ENCODE measurements at regions not wholly inside any gene's neighbourhood (a gene's known extent, or its start where the extent isn't known, plus 50 kb on each side); places are given as distances from the start of the nearest gene placed in this dataset.

DNA sequence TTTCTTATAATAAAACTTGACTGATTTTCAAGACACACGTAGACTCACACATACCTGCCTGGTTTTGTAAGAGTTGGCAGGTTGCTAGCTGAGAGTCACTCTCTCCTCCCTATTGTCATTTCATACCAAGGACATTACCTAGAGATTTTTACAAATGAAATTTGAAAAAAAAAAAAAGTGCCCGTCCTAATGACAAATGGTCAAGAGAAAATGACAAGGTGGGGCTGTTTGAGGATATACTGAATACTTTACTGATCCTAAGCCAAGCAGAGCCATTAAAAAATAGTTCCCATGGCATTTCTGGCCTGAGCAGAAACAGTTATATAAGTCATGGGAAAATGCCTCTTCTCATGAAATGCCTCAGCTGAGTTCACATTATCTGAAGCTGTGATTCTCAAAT lies 150.2 kb downstream of the DYRK2 start:
- Mint-ChIP-seq H3K4me1 (peaks cover 8% of the 10 kb centered on the region), H3K9me3 (no peaks in the 10 kb centered on the region), H3K4me3 (no peak overlapping the region), H3K36me3 (no peaks in the 10 kb centered on the region), H3K27ac (peak overlapping the region; percentile 4), H3K27me3 (peaks cover 28% of the 10 kb centered on the region)
- no peak for ATAC-seq

DNA sequence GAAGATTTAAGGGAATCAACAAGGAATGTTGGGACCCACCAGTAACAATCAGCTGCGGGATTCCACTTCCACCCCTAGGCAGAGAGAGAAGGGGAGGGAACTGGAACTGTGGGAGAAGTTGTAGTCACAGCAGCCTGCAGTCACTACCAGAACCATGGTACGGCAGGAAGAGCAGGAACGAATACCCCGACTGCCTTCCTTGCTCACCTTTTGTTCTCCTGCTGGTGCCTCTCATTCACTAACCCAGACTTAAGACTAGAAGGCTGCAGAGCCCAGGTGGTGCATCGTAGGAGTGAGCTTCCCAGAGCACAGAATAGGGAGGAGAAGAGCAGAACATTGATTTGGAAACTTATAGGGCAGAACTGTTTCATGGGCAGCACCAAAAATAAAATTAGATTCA lies 154.2 kb downstream of the DYRK2 start:
- H3K27me3 Mint-ChIP-seq: peaks cover 17% of the 10 kb centered on the region
- H3K36me3 Mint-ChIP-seq: no peaks in the 10 kb centered on the region
- H3K27ac Mint-ChIP-seq: no peak overlapping the region
- H3K4me3 Mint-ChIP-seq: no peak overlapping the region
- H3K9me3 Mint-ChIP-seq: no peaks in the 10 kb centered on the region
- no peak for ATAC-seq
- peaks cover 8% of the 10 kb centered on the region for H3K4me1 Mint-ChIP-seq

DNA sequence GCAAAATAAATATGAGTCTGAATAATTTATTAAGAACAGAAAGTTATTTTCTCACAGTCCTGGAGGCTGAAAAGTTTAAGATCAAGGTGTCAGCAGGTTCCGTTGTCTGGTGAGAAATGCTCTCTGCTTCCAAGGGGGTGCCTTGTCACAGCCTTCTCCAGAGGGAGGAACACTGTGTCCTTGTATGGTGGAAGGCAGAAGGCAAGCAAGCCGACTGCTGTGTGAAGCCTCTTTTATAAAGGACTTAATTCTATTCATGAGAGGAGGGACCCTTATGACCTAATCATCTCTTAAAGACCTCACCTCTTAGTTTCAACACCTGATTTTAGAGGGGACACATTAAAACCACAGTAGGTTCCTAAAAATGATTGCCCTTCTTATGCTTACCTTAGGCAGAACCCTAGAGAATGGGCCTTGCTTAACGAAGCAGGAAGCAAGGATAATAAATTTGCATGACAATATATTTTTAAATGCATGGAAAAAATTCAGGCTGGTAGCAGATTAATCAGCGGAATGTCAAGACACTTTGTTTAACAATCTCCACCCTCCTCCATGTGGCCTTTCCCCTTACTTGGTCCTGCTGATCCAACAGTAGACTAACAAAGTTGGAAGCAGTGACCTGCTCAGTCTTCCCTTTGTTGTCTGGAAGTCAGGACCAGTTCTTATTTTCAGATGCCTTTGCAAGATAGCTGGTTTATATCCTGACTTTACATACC lies 154.9 kb downstream of the DYRK2 start:
- Mint-ChIP-seq H3K4me1 (peaks cover 8% of the 10 kb centered on the region), H3K36me3 (no peaks in the 10 kb centered on the region), H3K27me3 (peaks cover 12% of the 10 kb centered on the region)

DNA sequence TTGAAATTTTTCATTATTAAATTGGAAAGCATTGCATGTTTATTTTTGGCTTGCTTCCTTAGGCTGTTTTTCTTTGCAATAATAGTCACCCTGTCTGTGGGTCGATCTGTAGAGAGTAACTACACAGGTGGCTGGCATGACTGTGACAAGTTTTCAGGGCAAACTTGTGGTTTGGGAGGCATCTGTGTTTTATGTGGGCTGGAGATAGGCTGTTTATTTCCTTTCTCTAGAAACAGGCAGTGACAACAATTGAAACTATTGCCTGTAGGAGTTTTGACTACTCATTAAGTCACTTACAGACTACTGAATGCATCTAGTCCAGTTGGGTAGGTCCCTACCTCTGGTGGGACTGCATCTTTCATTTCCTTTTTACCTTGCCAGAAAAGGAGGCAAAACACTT lies 155.6 kb downstream of the DYRK2 start:
- Mint-ChIP-seq H3K9me3 (no peaks in the 10 kb centered on the region), H3K27ac (no peak overlapping the region), H3K4me3 (no peak overlapping the region), H3K36me3 (no peaks in the 10 kb centered on the region), H3K4me1 (peaks cover 5% of the 10 kb centered on the region), H3K27me3 (peaks cover 4% of the 10 kb centered on the region)
- ATAC-seq: peak; percentile 89

More for the DNA sequence above, 154.9 kb downstream of the DYRK2 start:
- Mint-ChIP-seq H3K4me3 (no peak overlapping the region), H3K9me3 (no peaks in the 10 kb centered on the region), H3K27ac (no peak overlapping the region)
- ATAC-seq: no peak

DNA sequence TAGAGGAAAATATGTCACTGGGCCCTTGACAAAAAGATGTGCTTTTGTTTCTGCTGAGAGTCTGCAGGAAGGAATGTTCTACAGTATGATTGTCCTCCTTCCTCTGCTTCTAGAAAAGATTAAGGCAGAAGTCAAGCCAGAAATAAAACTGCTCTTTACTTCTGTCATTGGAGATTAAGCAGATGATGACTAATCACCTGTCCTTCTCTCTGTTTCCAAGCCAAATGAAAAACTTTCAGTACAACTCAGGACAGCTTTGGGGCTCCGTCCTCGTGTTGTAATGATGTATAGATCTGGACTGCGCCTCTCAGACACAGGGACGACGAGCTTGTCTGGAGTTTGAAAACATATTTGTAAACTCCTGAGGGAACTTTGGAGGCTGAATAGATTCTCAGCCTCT lies 159.3 kb downstream of the DYRK2 start:
- no peak overlapping the region for H3K4me3 Mint-ChIP-seq

DNA sequence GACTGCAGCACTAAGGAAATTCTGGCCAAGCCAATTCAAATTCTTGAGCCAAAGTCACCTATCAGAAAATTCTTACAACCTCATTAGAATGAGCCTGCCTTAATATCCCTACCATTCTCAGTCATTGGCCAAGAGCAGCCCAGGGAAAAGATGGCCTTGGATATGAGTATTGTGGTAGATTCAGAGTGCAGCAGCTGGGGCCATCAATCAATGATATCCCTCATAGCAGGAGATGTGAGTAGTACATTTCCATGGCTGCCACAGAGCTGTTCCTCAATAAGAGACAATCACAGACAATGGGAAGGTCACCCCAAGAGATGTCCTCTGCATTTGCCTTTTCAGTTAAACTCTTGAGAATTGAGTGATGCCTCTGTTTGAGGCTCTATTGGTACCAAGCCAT lies 161.6 kb downstream of the DYRK2 start:
- no peak for ATAC-seq
- Mint-ChIP-seq H3K4me3 (no peak overlapping the region), H3K27me3 (no peaks in the 10 kb centered on the region), H3K4me1 (no peaks in the 10 kb centered on the region), H3K36me3 (no peaks in the 10 kb centered on the region), H3K9me3 (no peaks in the 10 kb centered on the region), H3K27ac (no peak overlapping the region)

More for the DNA sequence above, 159.3 kb downstream of the DYRK2 start:
- no peaks in the 10 kb centered on the region for H3K4me1 Mint-ChIP-seq
- no peaks in the 10 kb centered on the region for H3K27me3 Mint-ChIP-seq
- no peaks in the 10 kb centered on the region for H3K36me3 Mint-ChIP-seq
- H3K27ac Mint-ChIP-seq: no peak overlapping the region
- no peak for ATAC-seq
- H3K9me3 Mint-ChIP-seq: no peaks in the 10 kb centered on the region

DNA sequence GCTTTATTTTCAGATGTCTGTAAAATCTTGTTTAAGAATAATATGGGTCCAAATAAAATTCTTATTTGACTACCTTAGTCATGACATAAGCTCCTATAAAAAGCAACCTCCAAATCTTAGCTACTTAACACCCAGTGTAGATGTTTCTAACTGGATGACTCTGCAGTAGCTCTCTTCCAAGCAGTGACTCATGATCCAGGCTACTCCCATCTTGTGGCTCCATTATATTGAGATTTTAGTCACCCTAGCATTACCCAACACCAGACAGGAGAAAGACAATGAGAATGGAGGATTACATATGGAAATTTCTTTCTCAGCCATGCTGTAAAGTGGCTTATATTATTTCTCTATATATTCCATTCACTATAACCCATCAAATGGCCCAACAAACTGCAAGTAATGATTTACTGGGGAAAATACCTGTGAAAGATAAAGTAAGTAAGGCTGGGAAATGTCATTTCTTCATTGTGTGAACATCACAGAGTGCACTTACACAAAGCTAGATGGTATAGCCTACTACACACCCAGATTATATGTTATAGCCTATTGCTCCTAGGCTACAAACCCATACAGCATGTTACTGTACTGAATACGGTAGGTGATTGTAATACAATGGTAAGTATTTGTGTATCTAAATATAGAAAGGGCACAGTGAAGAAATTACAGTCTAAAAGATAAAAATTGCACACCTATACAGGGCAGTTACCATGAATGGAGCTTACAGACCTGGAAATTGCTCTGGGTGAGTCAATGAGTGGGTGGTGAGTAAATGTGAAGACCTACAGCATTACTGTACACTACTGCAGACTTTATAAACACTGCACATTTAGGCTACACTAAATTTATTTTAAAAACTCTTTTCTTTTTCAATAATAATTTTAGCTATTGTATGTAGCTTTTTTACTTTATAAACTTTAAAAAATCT lies 163.2 kb downstream of the DYRK2 start:
- no peak overlapping the region for H3K4me3 Mint-ChIP-seq
- ATAC-seq: no peak
- H3K9me3 Mint-ChIP-seq: no peaks in the 10 kb centered on the region
- no peaks in the 10 kb centered on the region for H3K27me3 Mint-ChIP-seq
- no peaks in the 10 kb centered on the region for H3K36me3 Mint-ChIP-seq
- H3K4me1 Mint-ChIP-seq: no peaks in the 10 kb centered on the region
- H3K27ac Mint-ChIP-seq: no peak overlapping the region

DNA sequence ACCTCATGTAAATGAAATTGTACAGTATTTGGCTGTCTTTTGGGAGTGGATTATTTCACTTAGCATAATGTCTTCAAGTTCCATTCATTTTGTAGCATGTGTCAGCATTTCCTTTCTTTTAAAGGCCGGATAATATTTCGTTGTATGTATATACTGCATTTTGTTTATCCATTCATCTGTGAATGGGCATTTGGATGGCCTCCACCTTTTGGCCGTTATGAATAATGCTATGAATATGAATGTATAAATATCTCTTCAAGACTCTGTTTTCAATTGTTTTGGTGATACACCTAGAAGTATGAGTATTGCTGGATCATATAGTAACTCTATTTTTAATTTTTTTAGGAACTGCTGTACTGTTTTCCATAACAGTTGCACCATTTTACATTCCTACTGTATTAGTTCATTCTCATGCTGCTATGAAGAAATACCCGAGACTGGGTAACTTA lies 164.9 kb downstream of the DYRK2 start:
- no peaks in the 10 kb centered on the region for H3K4me1 Mint-ChIP-seq
- H3K36me3 Mint-ChIP-seq: no peaks in the 10 kb centered on the region
- no peak for ATAC-seq

DNA sequence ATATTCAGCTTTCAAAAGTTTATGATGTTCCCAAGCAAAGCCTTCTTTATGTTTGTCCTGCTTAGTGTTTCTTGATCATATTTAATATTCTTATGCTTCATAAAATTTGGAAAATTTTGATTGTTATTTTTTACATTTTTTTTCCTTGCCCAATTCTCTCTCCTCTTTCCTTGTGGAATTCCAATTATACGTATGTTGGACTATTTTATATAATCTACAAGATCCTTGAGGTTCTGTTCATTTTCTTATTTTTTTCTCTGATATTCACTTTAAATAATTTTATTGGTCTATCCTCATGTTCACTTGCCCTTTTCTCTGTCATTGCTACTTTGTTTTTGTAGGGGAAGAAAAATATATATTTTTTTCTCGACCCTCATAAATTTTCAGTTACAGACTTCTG lies 167.7 kb downstream of the DYRK2 start:
- Mint-ChIP-seq H3K9me3 (peaks cover 3% of the 10 kb centered on the region), H3K4me3 (no peak overlapping the region), H3K4me1 (no peaks in the 10 kb centered on the region), H3K27me3 (no peaks in the 10 kb centered on the region), H3K36me3 (no peaks in the 10 kb centered on the region), H3K27ac (no peak overlapping the region)
- ATAC-seq: no peak

More for the DNA sequence above, 164.9 kb downstream of the DYRK2 start:
- Mint-ChIP-seq H3K27me3 (no peaks in the 10 kb centered on the region), H3K9me3 (peaks cover 3% of the 10 kb centered on the region), H3K27ac (no peak overlapping the region), H3K4me3 (no peak overlapping the region)

DNA sequence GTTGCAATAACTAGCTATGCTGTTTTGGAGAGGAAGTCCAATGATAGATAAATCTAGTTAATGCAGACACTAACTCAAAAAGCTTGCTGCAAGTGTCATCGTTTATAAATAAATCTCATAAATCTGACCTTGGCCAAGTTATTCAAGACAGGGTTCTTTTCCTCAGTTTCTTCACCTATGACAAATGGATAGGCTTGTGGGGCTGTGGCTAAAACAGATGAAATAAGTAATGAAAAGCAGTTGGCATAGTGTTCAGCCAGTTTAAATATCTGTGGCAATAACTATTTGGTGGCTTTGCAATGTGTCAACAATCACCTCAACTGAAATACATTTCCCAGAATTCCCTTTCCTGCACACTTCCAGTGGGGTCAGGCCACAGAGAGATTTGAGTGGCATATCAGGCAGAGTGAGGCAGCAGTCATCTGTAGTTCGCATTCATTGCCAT lies 169.9 kb downstream of the DYRK2 start:
- H3K4me3 Mint-ChIP-seq: no peak overlapping the region
- no peaks in the 10 kb centered on the region for H3K27me3 Mint-ChIP-seq
- no peaks in the 10 kb centered on the region for H3K4me1 Mint-ChIP-seq
- peaks cover 3% of the 10 kb centered on the region for H3K9me3 Mint-ChIP-seq
- H3K27ac Mint-ChIP-seq: no peak overlapping the region
- no peak for ATAC-seq
- no peaks in the 10 kb centered on the region for H3K36me3 Mint-ChIP-seq

DNA sequence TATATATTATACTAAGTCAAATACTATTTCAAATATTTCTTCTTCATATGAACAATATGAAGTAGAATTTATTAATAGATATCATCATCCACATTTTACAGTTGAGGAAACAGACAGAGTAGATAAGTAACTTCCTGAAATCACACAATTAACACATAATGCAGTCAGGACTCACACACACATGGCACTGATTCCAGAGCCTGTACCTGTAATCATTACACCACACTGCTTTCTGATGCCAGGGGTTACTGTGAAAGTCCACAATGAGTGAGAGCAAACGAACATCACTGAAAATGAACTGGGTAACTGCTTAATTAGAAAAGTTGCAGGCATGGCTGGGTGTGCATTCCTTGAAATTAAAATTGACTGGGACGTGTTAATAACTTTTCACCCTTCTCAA lies 169.3 kb upstream of the IFNG-AS1 start:
- ATAC-seq: no peak
- Mint-ChIP-seq H3K27me3 (no peaks in the 10 kb centered on the region), H3K4me1 (no peaks in the 10 kb centered on the region), H3K4me3 (no peak overlapping the region), H3K36me3 (no peaks in the 10 kb centered on the region), H3K9me3 (peaks cover 3% of the 10 kb centered on the region), H3K27ac (no peak overlapping the region)

DNA sequence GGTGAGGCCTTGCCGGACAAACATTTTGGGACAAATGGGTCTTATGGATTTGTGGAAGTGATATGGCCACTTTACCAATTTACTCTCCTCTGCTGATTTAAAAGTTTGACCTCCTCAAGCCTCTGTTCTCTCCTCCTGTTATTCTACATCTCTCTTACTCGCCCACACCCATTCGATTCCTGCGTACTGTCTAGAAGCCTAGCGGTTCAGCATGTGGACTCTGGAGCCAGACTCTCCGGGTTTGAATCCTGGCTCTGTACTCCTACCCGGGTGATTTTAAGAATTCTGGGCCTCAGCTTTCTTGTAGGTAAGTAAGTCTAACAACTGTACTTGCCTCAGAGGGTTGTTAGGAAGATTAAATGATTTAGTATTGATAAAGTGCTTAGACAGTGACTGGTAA lies 168.6 kb upstream of the IFNG-AS1 start:
- no peak overlapping the region for H3K27ac Mint-ChIP-seq
- no peaks in the 10 kb centered on the region for H3K4me1 Mint-ChIP-seq
- no peaks in the 10 kb centered on the region for H3K27me3 Mint-ChIP-seq
- no peak overlapping the region for H3K4me3 Mint-ChIP-seq
- no peak for ATAC-seq
- peaks cover 3% of the 10 kb centered on the region for H3K9me3 Mint-ChIP-seq
- no peaks in the 10 kb centered on the region for H3K36me3 Mint-ChIP-seq

DNA sequence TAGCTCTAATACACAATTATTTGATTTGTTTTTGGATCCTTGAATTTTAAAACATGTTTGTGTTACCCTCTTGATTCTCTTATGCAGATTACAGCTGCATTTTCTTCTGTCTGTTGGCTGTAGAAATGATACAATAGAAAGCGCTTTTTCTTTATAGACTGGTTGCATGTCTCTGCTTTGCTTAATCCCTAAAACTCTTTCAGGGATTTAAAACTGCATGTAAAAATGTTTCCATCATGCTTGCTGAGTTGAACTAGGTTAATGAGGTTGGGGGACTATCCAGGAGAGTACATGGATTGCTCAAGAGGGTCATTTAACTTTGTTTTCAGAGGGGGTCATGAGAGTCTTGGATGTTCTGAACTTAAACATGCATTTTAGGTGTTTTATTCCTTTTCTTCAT lies 166.4 kb upstream of the IFNG-AS1 start:
- no peaks in the 10 kb centered on the region for H3K27me3 Mint-ChIP-seq
- no peaks in the 10 kb centered on the region for H3K36me3 Mint-ChIP-seq
- H3K4me1 Mint-ChIP-seq: peaks cover 5% of the 10 kb centered on the region
- no peak for ATAC-seq
- H3K9me3 Mint-ChIP-seq: no peaks in the 10 kb centered on the region
- H3K4me3 Mint-ChIP-seq: no peak overlapping the region
- H3K27ac Mint-ChIP-seq: no peak overlapping the region

DNA sequence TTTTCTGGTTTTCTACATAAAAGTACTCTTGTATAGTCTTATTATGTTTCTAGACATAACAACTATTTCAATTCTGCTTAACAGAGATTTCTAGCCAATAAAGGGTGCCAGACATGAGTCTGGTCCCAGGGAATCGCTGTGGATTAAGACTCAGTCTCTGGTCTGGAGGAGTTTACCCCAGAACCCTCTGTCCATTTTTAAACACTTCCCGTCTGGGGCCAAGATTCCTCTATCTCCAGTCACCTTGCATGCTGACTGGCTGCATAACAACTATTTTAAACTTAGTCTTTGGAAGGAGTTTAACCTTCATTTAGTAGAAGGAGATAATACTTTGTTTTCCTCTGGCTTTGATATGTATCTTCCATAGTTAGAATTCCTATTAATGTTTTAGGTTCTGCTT lies 163.1 kb upstream of the IFNG-AS1 start:
- no peak for ATAC-seq
- peaks cover 2% of the 10 kb centered on the region for H3K9me3 Mint-ChIP-seq
- no peaks in the 10 kb centered on the region for H3K36me3 Mint-ChIP-seq
- no peak overlapping the region for H3K4me3 Mint-ChIP-seq
- H3K27me3 Mint-ChIP-seq: no peaks in the 10 kb centered on the region
- no peak overlapping the region for H3K27ac Mint-ChIP-seq
- peaks cover 15% of the 10 kb centered on the region for H3K4me1 Mint-ChIP-seq

DNA sequence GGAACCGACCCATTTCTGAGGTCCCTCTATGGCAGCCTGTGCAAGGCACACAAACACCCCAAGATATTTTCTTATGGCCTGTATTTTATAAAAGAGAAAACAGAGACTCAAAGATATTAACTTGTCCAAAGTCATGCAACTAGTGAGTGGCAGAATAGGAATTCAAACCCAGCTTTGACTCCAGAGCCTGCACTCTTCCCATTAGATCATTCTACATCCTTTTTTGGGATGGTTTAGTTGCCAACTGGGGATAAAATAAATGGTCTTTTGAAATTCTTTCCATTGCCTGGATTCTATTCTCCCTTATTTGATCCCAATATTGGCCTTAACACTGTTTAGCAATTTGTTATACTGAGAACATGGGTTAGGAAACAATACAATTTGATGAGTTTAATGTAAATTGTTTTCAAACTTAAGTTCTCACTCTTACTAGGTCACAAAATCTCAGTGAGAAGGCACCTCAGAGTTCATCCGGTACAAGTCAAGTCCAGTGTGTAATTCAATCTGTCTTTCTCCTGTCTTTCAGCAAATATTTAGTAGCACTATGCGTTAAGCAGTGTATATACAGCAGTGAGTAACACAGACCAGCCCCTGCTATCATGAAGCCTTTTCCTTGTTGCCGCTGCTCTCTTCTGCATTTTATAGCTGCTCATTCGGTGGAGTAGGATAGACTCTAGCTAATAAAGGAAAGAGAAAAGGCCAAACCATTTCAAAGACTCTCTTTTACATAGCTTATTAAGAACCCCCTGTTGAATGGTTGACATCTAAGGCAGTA lies 162.1 kb upstream of the IFNG-AS1 start:
- Mint-ChIP-seq H3K9me3 (peaks cover 2% of the 10 kb centered on the region), H3K27ac (peak overlapping the region; percentile 64), H3K4me3 (no peak overlapping the region), H3K36me3 (no peaks in the 10 kb centered on the region), H3K4me1 (peaks cover 15% of the 10 kb centered on the region), H3K27me3 (no peaks in the 10 kb centered on the region)
- no peak for ATAC-seq
